ENCODE measurements at regions not wholly inside any gene's neighbourhood (a gene's known extent, or its start where the extent isn't known, plus 50 kb on each side); places are given as distances from the start of the nearest gene placed in this dataset.

DNA sequence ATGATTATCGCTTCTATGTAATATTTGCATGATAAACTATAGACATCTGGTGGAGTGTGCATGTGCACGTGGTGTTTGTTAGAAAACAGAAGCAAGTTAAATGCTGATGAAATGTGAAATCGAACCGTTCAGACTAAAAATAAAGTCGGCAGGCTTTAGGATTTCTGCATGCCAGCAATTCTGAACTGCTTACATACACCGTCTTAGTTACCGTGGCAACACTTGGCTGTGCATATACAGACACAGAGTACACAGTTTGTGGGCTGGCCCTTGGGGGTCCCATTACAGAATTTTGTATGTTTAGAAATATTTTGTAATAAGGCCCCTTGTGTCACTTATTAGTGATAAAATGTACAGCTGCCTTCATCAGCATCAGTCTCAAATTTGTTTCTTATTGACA lies 605.5 kb downstream of the RBFOX1 start:
- no peak for TF ChIP-seq POLR2A (IDR thresholded peaks at IDR 0.05)
- TF ChIP-seq, protein P1, sequence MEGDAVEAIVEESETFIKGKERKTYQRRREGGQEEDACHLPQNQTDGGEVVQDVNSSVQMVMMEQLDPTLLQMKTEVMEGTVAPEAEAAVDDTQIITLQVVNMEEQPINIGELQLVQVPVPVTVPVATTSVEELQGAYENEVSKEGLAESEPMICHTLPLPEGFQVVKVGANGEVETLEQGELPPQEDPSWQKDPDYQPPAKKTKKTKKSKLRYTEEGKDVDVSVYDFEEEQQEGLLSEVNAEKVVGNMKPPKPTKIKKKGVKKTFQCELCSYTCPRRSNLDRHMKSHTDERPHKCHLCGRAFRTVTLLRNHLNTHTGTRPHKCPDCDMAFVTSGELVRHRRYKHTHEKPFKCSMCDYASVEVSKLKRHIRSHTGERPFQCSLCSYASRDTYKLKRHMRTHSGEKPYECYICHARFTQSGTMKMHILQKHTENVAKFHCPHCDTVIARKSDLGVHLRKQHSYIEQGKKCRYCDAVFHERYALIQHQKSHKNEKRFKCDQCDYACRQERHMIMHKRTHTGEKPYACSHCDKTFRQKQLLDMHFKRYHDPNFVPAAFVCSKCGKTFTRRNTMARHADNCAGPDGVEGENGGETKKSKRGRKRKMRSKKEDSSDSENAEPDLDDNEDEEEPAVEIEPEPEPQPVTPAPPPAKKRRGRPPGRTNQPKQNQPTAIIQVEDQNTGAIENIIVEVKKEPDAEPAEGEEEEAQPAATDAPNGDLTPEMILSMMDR (IDR thresholded peaks at IDR 0.05), result no peak
